ENCODE measurements at regions not wholly inside any gene's neighbourhood (a gene's known extent, or its start where the extent isn't known, plus 50 kb on each side); places are given as distances from the start of the nearest gene placed in this dataset.
A peak's percentile ranks its signal among the peaks of the same experiment; 100 is the strongest.

DNA sequence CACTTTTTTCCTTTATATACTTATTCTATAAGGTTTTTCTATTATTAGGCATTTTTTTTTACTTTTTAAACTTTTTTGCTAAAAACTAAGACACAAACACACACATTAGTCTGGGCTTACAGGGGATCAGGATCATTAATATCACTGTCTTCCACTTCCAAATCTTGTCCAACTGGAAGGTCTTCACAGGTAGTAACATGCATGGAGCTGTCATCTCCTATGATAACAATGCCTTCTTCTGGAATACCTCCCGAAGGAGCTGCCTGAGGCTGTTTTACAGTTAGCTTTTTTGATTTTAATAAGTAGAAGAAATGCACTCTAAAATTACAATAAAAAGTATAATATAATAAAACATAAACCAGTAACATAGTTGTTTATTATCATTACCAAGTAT lies 345.5 kb upstream of the PTGER4 start:
- H2AFZ ChIP-seq (ENCODE audit: control insufficient read depth, low read length): no peak overlapping the region
- no peaks in the 10 kb centered on the region for H3K9me3 ChIP-seq (ENCODE audit: control insufficient read depth, low read depth, low read length)
- FAIRE-seq (no peak), DNase-seq (ENCODE audit: low read depth, low spot score) (peak; percentile 28)
- no peaks in the 10 kb centered on the region for H3K9me1 ChIP-seq (ENCODE audit: control insufficient read depth, extremely low read depth, insufficient read depth, low read length)
- no peaks in the 10 kb centered on the region for H3K36me3 ChIP-seq (ENCODE audit: control insufficient read depth in 2 of 2, extremely low read depth in 1 of 2, insufficient read depth in 2 of 2, low read length in 2 of 2)
- H3K4me2 ChIP-seq (ENCODE audit: control insufficient read depth, extremely low read depth, insufficient read depth, low read depth, low read length): peak overlapping the region; percentile 56
- H3K27me3 ChIP-seq (ENCODE audit: control insufficient read depth, extremely low read depth, insufficient read depth, low read length): no peaks in the 10 kb centered on the region
- TF ChIP-seq, protein P1, sequence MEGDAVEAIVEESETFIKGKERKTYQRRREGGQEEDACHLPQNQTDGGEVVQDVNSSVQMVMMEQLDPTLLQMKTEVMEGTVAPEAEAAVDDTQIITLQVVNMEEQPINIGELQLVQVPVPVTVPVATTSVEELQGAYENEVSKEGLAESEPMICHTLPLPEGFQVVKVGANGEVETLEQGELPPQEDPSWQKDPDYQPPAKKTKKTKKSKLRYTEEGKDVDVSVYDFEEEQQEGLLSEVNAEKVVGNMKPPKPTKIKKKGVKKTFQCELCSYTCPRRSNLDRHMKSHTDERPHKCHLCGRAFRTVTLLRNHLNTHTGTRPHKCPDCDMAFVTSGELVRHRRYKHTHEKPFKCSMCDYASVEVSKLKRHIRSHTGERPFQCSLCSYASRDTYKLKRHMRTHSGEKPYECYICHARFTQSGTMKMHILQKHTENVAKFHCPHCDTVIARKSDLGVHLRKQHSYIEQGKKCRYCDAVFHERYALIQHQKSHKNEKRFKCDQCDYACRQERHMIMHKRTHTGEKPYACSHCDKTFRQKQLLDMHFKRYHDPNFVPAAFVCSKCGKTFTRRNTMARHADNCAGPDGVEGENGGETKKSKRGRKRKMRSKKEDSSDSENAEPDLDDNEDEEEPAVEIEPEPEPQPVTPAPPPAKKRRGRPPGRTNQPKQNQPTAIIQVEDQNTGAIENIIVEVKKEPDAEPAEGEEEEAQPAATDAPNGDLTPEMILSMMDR (optimal IDR thresholded peaks at IDR 0.05 in 1 of 3, IDR thresholded peaks at IDR 0.05 in 1 of 3, conservative IDR thresholded peaks at IDR 0.05 in 1 of 3; ENCODE audit: extremely low read depth in 1 of 3, insufficient read depth in 2 of 3, low read length in 3 of 3): no peak
- TF ChIP-seq EZH2 (IDR thresholded peaks at IDR 0.05; ENCODE audit: low read length): no peak
- no peaks in the 10 kb centered on the region for H4K20me1 ChIP-seq (ENCODE audit: control insufficient read depth, extremely low read depth, insufficient read depth, low read length)
- dilution Hi-C loops (cut with MboI; ENCODE audit: extremely low pct_ligation_motif_present, low sequenced_read_pairs): no loop called here
- H3K4me3 ChIP-seq (ENCODE audit: control insufficient read depth in 2 of 3, extremely low read depth in 1 of 3, insufficient read depth in 2 of 3, low read depth in 1 of 3, low read length in 3 of 3): no peak overlapping the region
- H3K9ac ChIP-seq (ENCODE audit: control insufficient read depth, extremely low read depth, insufficient read depth, low read length): no peak overlapping the region
- peak overlapping the region; percentile 6 for H3K27ac ChIP-seq (ENCODE audit: control insufficient read depth, insufficient read depth, low read length)
- H3K4me1 ChIP-seq (ENCODE audit: control insufficient read depth, extremely low read depth, insufficient read depth, low read length): peaks cover 20% of the 10 kb centered on the region
- no peaks in the 10 kb centered on the region for H3K79me2 ChIP-seq (ENCODE audit: control insufficient read depth, insufficient read depth, low read length)

DNA sequence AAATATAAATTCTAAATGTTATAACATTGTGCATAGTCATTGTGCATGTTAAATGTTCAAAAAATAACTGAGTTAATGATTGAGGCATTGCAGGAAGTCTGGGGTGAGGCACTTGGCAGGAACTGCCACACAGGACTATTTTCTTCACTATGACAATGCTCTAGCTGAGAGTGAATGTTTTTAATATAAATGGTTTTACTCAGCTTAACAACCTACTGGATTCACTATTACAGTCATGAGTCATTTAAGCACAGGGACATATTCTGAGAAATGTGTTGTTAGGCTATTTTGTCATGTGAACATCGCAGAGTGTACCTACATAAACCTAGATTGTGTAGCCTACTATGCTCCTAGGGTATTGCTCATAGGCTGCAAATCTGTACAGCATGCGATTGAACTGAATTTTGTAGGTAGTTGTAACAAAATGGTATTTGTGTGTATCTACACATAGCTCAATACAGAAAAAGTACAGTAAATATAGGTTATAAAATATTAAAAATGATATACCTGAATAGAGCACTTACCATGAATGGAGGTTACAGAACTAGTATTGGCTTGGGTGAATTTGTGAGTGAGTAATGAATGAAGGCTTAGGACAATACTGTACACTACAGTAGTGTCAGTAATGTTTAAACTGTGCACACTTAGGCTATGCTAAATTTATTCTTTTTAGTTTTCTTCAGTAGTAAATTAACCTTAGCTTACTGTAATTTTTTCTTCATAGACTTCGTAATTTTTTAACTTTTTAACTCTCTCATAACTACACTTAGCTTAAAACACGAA lies 346.1 kb upstream of the PTGER4 start:
- peak overlapping the region; percentile 6 for H3K27ac ChIP-seq (ENCODE audit: control insufficient read depth, insufficient read depth, low read length)

More for the DNA sequence above, 346.1 kb upstream of the PTGER4 start:
- no peaks in the 10 kb centered on the region for H3K27me3 ChIP-seq (ENCODE audit: control insufficient read depth, extremely low read depth, insufficient read depth, low read length)
- no peaks in the 10 kb centered on the region for H3K9me3 ChIP-seq (ENCODE audit: control insufficient read depth, low read depth, low read length)
- H3K4me2 ChIP-seq (ENCODE audit: control insufficient read depth, extremely low read depth, insufficient read depth, low read depth, low read length): peak overlapping the region; percentile 56
- FAIRE-seq (peak; percentile 63), DNase-seq (ENCODE audit: low read depth, low spot score) (no peak)
- no peaks in the 10 kb centered on the region for H3K36me3 ChIP-seq (ENCODE audit: control insufficient read depth in 2 of 2, extremely low read depth in 1 of 2, insufficient read depth in 2 of 2, low read length in 2 of 2)
- dilution Hi-C loops (cut with MboI; ENCODE audit: extremely low pct_ligation_motif_present, low sequenced_read_pairs): no loop called here
- H4K20me1 ChIP-seq (ENCODE audit: control insufficient read depth, extremely low read depth, insufficient read depth, low read length): no peaks in the 10 kb centered on the region
- no peaks in the 10 kb centered on the region for H3K79me2 ChIP-seq (ENCODE audit: control insufficient read depth, insufficient read depth, low read length)
- H3K4me1 ChIP-seq (ENCODE audit: control insufficient read depth, extremely low read depth, insufficient read depth, low read length): peaks cover 20% of the 10 kb centered on the region
- peak overlapping the region; percentile 12 for H2AFZ ChIP-seq (ENCODE audit: control insufficient read depth, low read length)
- no peak overlapping the region for H3K4me3 ChIP-seq (ENCODE audit: control insufficient read depth in 2 of 3, extremely low read depth in 1 of 3, insufficient read depth in 2 of 3, low read depth in 1 of 3, low read length in 3 of 3)
- TF ChIP-seq, protein P1 (optimal IDR thresholded peaks at IDR 0.05 in 1 of 3, IDR thresholded peaks at IDR 0.05 in 1 of 3, conservative IDR thresholded peaks at IDR 0.05 in 1 of 3; ENCODE audit: extremely low read depth in 1 of 3, insufficient read depth in 2 of 3, low read length in 3 of 3): no peak
- no peak for TF ChIP-seq EZH2 (IDR thresholded peaks at IDR 0.05; ENCODE audit: low read length)
- no peak overlapping the region for H3K9ac ChIP-seq (ENCODE audit: control insufficient read depth, extremely low read depth, insufficient read depth, low read length)
- no peaks in the 10 kb centered on the region for H3K9me1 ChIP-seq (ENCODE audit: control insufficient read depth, extremely low read depth, insufficient read depth, low read length)
